CD4-positive, alpha-beta T cell treated with Interleukin-10 for 1 hour (primary cell): ENCODE measurements at regions not wholly inside any gene's neighbourhood (a gene's known extent, or its start where the extent isn't known, plus 50 kb on each side); places are given as distances from the start of the nearest gene placed in this dataset.

Experiments
- DNase-seq: peaks from one replicate; pipeline ENCODE4 v3.0.0-alpha.2; 2020

DNA sequence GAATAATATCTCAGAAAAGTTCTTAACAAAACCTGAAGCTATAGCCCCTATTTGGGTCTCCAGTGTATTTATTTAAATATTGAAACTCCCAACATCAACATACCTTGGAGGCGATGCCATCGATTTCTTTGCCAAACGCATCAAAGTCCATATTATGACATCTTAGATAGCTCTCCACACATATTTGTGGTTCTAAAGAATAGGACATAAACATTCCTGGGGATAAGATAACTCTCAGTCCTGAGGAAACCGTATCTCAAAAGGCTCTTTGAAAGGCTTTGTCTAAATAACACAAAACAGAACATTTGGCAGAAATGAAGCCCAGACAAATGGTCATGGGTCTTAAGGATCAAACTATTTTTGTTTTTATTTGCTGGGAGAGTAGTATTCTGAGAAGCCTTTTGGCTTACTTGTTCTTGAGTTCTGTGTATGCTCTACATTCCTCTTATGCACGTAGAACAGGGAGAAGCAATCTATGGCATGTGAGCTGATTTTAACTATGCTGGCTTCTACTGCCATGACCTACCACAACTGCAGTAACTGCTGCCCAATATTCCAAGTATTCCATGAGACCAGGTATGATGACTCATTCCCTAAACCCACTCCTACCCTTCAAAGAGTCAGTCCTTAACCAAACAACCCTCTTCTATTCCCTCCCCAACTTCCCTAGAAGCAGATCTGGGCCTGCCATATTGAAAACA, 279.0 kb upstream of the ZFHX3 start:
- no peak for DNase-seq

DNA sequence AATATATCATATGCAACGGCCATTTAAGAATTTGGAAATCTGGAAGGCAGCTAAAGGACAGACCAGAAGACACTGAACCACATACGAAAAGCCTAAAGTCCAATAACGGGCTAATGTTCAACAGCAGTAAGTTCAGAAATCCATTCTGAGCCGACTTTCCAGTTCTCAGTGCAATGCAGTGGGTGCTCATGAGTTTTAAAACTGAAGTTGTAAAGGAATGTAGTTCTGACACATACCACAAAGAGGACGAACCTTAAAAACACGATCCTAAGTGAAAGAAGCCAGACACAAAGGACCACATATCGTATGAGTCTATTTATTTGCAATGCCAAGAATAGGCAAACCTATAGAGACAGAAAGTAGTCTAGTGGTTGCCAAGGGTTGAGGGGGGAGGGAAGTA, 278.3 kb upstream of the ZFHX3 start:
- DNase-seq = no peak

DNA sequence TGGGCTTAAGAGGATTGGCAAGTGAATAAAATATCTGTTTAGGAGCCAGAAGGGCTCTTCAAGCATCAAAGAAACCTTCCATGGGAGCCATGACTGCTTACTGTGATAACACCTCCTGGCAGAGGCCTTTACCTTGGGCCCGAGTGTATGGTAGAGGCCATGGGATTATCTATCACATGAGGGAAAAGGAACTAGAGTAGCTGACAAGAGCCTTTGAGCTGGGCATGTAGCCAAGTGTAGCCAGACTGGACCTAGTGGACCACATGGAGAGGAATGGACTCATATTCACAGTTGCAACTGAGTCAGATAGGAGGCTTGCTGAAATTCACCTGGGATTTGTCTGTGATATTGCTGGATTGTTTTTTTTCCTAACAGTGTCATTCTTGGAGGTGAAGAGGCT, 276.0 kb upstream of the ZFHX3 start:
- DNase-seq = no peak

DNA sequence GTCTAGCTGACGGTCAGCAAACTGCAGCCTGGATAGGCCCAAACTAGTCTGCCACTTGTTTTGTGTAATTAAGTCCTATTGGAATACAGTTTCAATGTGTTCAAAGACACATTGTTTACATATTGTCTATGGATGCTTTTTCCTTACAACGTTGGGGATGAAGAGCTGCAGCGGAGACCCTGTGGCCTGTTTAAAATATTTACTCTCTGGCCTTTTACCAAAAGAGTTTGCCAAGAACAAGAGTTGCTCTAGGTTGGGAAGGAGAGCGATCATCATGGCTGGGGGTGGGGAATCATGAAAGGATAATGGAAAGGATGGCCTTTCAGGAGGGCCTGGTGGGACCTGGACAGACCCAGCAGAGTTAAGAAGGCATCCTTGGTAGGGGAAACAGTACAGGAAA, 274.9 kb upstream of the ZFHX3 start:
- no peak for DNase-seq

DNA sequence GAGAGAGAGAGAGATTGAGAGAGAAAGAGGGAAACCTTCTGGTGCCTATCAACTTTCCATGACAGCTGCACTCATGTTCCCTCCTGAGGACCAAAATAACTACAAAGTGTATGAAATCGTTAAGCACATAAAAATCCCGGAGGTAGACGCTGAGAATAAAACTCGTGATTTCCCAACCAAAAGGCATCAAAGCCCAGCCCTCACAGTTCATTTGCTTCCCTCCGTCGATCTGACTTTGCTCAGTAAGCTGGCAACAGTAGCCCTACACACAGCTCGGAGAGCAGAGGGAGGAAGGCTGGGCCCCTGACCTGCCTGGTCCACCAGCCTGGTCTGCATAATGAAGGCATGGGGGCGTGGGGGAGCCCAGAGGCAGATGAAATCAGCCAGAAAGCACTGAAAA, 273.9 kb upstream of the ZFHX3 start:
- DNase-seq = no peak

DNA sequence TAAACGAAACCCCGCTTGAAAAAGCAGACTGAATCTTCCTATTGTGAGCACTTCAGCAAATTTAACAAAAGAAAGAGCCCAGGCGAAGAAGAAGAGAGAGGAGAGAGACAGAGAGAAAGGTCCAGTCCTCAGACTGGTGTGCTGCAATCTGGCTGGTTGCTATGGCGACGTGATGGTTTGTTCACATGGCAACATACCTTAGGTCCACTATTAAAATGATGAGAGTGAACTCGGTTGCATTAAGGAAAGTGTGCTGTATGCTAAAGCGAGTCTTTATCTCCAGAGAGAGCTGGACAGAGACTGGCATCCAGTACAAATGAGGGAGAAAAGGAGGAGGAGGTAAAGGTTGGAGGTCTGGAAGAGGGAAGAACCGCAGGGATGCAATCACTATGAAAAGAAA, 271.8 kb upstream of the ZFHX3 start:
- no peak for DNase-seq

DNA sequence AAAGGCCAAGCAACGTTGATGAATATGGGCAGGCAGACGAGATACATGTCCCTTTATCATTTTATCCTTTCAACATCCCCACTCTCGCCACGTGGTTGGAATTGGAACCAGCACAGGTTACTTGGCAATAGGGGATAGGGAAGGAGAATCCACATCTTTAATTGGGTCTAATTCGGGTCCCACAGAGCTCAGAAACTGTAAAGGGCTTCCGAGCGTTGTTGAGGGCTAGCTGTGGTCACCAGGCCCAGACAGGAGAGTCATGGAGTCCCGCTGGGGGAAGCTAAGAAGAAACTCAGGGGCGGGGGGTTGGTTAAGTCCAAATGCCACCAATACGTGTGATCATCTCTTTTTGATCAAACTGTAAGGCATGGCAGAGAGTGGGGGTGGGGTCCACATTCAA, 271.3 kb upstream of the ZFHX3 start:
- DNase-seq = no peak

DNA sequence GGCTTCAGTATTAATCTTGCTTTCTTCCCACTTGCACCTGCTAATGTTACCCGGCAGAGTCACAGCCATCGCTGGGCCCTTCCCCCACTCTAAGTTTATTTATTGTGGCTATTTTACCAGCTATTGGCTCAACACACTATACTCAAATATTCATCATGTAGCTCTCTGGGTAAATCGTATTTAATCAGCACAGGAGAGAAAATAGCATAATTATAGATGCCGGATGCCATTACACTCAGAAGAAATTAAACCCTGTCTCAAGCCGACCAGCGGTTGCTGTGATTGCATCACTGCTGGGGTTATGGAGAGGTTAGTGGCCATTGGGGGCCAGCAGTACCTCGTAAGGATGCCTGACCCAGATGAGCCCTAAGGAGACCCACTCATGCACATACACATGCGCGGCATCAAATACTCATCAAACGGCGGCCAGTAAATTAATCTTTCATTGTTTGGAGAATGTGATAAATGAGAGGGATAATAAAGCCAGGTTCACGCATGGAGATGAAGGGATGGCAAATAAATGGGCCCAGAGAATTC, 269.5 kb upstream of the ZFHX3 start:
- DNase-seq = no peak

DNA sequence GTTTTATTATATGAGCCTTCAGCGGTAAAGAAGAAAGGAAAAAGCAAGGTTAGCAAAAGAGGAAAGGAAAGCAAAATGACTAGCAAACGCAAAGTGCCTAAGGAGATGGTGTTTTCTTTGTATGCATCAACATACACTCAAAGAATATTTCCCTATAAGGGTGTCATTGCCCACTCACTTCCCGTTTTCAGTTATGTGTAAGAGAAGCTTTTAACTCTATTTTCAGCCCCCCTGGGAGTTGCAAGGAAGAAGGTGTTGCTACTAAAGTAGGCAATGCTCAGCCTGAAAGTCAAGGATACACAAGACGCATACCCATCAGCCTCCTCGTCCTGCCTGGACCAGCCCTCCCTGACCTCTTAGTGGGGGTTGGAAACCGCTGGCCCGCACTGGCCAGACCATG, 267.7 kb upstream of the ZFHX3 start:
- DNase-seq = no peak

DNA sequence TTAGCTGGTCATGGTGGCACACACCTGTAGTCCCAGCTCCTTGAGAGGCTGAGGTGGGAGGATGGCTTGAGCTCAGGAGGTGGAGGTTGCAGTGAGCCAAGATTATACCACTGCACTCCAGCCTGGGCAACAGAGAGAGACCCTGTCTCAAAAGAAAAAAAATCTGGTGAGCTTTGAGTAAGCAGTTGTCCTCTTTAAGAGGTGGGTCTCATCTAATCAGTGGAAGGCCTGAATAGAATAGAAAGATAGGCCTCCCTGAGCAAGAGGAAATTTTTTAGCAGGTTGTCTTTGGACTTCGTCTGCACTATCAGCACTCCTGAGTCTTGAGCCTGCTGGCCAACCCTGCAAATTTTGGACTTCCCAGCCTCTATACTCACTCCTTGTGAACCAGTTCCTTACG, 266.0 kb upstream of the ZFHX3 start:
- DNase-seq = no peak

DNA sequence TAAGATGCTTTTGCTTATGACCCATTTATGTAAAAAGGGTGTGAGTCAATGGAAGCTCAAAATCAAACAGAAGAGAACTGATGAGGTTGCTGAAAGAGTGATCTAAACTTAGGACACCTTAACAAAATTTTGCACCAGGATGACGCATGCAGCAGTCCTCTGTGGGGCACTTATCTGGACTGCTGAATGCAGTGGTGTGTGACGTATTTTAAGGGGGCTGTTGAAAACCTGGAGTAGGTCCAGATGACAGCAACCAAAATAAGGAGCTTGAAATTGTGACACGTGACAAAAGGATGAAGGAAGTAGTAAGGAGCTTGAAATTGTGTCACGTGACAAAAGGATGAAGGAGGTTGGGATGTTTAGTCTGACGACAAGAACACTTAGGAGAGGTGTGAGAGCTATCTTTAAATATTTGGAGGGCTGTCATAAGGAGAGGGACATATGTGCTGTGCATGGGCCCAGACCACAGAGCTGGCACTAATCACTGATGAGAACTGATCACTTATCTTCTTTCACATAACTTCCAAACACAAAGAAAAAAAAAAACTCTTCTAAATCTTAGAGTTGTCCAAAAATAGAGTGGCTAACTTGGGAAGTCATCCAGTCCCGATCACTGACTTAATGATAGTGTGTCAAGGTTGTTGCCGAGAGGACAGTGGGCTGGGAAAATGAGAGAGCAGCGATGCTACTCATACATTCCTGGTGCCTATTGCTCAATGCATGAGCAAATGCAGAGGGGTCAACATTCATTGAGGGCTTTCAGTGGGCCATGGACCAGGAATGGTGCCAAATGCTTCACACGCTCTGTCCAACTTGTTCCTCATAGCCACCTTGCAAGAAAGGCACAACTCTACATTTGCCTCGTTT, 264.2 kb upstream of the ZFHX3 start:
- no peak for DNase-seq

DNA sequence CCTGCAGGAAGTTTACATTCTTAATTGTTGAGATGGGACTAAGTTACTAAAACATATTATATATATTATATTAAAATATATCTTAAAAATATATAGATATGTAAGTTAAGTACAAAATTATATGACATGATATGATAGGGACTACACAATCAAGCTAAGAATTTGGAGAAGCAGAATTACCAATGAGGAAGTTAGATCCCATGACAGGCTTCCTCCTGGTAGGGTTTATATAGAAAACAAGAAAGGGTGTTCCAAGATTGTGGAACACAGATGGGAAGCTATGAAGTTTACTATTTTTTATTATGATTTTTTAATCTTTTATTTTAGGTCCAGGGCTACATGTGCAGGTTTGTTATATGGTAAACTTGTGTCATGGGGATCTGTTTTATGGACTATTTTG, 260.8 kb upstream of the ZFHX3 start:
- no peak for DNase-seq

DNA sequence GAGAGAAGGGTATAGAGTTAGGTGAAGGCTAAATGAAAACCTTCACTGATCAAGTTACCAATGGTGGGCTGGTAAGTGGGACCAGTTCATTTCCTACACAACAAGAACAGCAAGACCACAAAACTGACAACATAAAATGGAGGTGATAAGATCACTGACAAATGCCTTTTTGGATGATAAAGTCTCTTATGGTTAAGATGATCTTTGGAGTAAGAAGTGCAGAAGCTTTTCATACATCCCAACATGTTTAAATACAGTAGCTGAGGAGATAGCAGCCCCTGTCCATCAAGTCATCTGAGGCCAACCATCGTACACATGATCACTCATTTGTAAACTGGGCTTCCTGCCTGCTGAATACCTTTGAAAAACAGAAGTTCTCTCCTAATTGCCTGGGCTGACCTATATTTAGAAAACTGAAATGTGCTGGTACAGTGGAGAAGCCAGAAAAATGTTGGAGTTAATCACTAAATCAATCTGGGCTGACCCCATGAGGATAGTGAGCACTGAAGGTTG, 259.0 kb upstream of the ZFHX3 start:
- DNase-seq = no peak

DNA sequence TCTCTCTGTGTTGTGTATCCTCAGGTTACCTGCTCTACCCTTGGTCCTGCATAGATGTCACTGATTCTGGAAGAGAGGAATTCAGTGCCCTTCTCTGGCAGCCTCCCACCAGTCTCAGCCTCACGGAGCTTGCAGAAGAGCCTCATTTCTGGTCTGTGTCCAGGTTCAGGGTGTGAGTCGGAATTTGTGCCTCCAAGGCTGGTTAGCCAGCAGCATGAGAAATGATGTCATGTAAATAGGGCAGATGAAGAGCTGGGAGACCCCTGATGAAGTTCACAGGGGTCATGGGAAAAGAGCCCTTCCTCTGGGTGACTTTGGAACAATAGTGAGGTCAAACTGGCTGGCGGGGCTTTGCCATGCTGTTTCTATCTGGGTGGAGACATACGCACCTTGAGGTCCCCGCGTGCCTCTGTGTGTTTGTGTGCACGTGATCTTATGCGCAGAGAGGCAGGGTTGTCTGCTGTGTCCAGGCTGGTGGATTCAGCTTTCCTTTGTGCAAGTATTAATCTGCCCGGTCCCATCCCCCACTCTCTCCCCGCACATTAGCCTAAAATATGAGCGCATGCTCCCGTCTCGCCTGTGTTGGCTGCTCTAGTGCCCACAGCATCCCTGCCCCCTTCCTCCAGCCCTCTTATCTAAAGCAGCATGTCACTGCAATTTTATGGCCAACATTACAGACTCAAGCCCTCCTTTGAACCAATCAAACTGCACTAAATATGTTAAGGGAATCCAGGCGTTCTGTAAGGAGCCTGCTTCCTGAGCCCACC, 256.3 kb upstream of the ZFHX3 start:
- no peak for DNase-seq

DNA sequence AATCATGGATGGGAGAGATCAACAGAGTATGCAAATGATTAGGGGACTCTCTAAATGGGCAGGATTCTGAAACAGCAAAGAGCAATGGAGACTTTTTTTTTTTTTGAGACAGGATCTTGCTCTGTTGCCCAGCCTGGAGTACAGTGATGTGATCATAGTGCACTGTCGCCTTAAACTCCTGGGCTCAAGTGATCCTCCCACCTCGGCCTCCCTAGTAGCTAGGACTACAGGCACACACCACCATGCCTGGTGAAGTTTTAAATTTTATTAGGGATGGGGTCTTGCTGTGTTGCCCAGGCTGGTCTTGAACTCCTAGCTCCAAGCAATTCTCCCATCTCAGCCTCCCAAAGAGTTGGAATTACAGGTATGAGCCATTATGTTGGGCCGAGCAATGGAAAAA, 255.0 kb upstream of the ZFHX3 start:
- no peak for DNase-seq

DNA sequence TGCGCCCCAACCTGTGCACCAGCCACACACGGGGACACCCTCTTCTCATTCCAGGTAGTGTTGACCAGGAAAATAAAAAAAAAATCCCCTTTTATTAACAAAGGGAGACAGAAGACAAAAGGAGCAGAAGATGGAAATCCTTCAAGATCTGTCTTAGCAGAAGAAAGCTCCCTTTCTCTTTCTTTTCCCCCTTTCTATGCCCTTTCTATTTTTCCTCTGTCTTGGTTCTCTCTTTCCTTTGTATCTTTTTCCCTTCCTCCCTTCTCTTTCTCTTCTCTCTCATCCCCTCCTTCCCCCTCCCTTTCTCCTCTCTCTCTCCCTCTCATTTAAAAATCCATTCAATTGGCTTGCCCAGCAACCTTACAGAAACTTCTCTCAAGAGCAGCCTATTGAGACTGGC, 254.1 kb upstream of the ZFHX3 start:
- no peak for DNase-seq

DNA sequence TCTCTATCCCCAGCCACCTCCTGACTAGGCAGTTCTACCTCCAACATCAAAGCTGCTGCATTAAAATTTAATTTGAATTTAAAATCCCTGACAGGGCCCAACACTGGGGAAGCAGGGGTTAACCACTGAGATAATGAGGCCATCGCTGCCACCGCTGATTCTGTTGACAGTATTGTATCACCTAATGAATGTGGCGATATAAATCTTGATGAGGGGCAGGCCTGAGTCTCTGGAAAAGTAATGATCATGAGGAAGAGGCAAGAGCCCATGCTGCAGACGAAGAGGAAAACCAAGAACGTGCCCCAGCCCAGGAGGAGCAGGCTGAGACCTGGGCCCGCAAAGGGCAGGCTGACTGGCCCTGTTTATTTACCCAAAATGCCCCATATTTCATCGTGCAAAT, 251.4 kb upstream of the ZFHX3 start:
- no peak for DNase-seq

DNA sequence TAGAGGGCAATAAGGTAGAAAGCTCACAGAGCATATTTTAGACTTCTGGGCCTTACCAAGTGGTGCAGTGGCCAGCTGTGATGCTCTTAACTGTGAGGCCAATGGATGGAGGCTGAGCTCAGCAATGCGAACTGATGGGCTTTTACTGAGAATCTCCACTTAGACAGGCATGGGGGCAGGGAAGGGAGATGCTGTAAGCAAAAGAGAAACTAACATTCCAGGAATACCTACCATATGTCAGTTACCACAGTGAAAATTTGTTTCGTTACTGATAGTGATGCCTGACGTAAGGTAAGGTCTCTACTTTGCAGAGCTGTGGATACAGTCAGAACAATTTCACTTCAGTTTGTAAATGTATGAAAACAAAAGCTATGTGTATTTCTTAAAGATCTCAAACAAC, 250.6 kb upstream of the ZFHX3 start:
- DNase-seq = no peak

DNA sequence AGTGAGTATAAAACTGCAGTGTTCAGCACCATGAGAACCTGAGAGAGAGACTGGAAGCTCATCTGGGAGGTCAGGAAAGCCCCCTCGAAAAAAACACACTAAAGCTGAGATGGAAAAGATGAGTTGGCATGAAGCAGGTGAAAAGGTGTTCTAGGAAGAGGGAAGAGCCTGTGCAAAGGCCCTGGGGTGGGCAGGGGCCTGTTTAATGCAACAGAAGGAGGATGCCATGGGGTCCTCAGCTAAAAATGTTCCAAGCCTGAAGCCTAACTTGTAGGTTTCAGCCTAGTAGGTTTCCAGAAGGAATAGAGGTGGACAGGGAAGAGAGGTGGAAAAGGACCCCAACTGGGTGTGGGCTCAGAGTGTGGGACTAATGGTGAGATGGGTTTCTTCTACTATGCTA, 242.3 kb upstream of the ZFHX3 start:
- no peak for DNase-seq

DNA sequence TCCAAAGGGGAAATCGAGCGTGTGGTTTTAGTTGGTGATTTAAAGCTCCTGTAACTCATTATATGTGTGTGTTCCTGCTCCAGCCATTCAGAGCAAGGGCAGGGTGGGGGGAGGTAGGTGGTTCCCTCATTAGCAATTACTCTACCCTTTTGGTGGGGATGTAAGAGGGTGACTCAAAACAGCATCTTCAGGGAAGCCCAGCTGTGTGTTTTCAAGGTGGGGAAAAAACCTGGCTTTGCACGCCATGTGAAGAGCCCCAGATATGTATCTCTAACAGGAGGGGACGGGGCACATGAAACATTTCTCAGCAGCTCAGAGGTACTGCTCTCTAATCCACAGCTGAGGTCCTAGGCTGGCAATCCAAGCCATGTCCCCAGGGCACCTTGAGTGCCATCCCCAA, 241.3 kb upstream of the ZFHX3 start:
- DNase-seq = no peak

DNA sequence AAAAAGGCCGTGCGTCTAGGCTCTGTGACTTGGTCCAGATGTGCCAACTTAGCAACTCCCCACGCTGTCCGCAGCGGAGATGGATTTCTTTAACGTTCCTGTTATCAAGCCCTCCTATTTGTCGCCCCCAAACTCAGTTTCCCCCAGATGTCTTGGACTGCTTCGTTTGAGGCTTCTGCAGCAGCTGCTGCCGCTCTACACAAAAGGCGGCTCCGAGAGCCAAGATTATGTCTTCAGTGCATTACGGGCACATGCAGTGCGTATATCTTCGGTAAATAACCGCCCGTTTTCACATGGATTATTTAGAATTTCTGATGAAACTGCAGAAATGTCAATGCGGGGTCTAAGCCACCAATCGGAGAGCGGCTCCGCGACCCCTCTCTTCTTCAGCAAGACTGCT, 240.6 kb upstream of the ZFHX3 start:
- no peak for DNase-seq

DNA sequence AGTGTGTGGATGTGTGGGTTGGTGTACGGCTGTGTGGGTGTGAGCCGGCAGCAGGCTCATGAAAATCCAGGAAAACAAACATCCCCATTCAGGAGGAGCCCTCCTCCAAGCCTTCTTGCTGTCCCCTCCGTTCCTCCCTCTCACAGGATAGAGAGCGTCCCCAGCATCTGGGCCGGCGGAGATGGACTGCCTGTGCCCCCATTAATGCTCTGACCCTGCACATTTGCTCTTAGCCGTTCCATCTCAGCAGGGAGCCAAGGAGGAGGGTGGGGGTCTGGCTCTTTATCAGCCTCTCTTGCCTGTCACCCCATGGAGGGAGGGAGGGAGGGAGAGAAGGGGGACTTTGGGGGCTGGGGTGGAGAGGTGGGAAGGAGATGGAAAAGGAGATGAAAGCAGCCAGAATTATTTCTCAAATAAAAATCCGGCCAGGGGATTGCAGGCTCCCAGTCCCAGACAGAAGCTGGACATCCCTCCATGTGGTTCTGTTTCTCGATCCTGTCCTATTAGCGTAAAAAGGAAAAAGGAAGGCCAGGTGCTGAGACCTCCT, 240.0 kb upstream of the ZFHX3 start:
- DNase-seq = no peak
